Thyroid gland (tissue), 4 donors: ENCODE measurements at regions not wholly inside any gene's neighbourhood (a gene's known extent, or its start where the extent isn't known, plus 50 kb on each side); places are given as distances from the start of the nearest gene placed in this dataset.

Source experiments
- POLR2A ChIP-seq, 2 donors: fragments of 450-650 bp; IDR thresholded peaks; one replicate each; pipeline ENCODE4 v1.6.1; 2017; ENCODE audit warnings: antibody characterized with exemption in 2 of 2, mild to moderate bottlenecking in 2 of 2, moderate library complexity in 1 of 2
- TF ChIP-seq, protein P1 (sequence below), 6 experiments: fragments of 200-600 bp in 3 of 6; fragments of 450-650 bp in 3 of 6; sonication (generic) in 3 of 6; IDR thresholded peaks; one replicate each; pipeline ENCODE4 v1.5.1; 2016 to 2019; ENCODE audit warnings: antibody characterized with exemption in 6 of 6, mild to moderate bottlenecking in 2 of 6, inconsistent platforms in 1 of 6, moderate library complexity in 1 of 6

DNA sequence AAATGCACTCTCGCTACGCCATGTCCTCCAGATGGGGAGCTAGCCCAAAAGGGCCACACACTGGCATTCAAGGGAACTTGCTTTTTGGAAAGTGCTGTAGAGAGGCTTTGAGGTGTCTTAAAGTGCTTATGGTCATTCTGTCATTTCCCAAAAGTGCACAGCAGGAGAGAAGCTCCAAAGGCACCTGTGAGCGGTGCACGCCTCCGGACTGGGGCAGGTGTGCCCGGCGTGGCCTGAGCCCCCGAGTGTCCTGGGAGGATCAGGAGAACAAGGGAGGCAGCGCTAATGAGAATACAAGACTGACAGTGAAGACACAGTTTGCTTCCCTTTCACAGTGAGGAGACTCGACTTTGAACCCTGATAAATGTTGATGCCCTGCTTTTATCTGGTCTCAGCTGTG lies 419.0 kb upstream of the MKI67 start:
- TF ChIP-seq POLR2A (IDR thresholded peaks at IDR 0.05) = no peak
- TF ChIP-seq, protein P1, sequence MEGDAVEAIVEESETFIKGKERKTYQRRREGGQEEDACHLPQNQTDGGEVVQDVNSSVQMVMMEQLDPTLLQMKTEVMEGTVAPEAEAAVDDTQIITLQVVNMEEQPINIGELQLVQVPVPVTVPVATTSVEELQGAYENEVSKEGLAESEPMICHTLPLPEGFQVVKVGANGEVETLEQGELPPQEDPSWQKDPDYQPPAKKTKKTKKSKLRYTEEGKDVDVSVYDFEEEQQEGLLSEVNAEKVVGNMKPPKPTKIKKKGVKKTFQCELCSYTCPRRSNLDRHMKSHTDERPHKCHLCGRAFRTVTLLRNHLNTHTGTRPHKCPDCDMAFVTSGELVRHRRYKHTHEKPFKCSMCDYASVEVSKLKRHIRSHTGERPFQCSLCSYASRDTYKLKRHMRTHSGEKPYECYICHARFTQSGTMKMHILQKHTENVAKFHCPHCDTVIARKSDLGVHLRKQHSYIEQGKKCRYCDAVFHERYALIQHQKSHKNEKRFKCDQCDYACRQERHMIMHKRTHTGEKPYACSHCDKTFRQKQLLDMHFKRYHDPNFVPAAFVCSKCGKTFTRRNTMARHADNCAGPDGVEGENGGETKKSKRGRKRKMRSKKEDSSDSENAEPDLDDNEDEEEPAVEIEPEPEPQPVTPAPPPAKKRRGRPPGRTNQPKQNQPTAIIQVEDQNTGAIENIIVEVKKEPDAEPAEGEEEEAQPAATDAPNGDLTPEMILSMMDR (IDR thresholded peaks at IDR 0.05) = no peak
